HCT116 (cell line): ENCODE measurements at regions not wholly inside any gene's neighbourhood (a gene's known extent, or its start where the extent isn't known, plus 50 kb on each side); places are given as distances from the start of the nearest gene placed in this dataset.

ENCODE experiments used
- ATAC-seq: fragments of 200-7000 bp; cut with Tn5 transposase; 2 replicates; pipeline ENCODE4 v1.9.1; 2020; ENCODE audit warnings: mild to moderate bottlenecking, moderate library complexity
- BruUV-seq: library from RNA; stranded (reverse); fragments of 400-500 nt; replicated peaks from 2 replicates; lab custom pipeline; 2021; lab: Mats Ljungman, UMichigan
- CTCF ChIA-PET: fragments of 300-600 bp; sonication (Branson Sonifier 250); formaldehyde crosslinking; loops from one replicate; lab custom pipeline; 2021; ENCODE audit warnings: antibody characterized with exemption; lab: Charles Lee
- POLR2A ChIA-PET: fragments of 300-600, 350-600 bp; sonication (Branson Sonifier 250); formaldehyde crosslinking; loops from one replicate; lab custom pipeline; 2021; ENCODE audit warnings: antibody characterized with exemption; lab: Charles Lee
- RAD21 ChIA-PET, 2 experiments: fragments of 300-600 bp; sonication (Branson Sonifier 250); formaldehyde crosslinking; loops; one replicate each; lab custom pipeline; 2023; ENCODE audit warnings: low total read pairs in 2 of 2; ENCODE audit not compliant: uncharacterized antibody in 2 of 2, unreplicated experiment in 2 of 2, low non-redundant PET in 1 of 2; lab: Charles Lee
- DNase-seq: peaks from one replicate; pipeline ENCODE4 v3.0.0-alpha.2; 2010; ENCODE audit warnings: low read depth, low spot score
- H2AFZ ChIP-seq: fragments of 200-600 bp; shearing (Covaris generic), sonication (generic); 2 replicates; pipeline ENCODE4 v1.6.1; 2017; ENCODE audit warnings: low read depth, mixed run types, mixed read lengths, antibody characterized with exemption, low read length; ENCODE audit not compliant: poor library complexity, severe bottlenecking
- H3K27ac ChIP-seq: 2 replicates; pipeline ENCODE4 v1.5.1; 2012; ENCODE audit warnings: low read depth, low read length
- H3K27me3 ChIP-seq: fragments of 200-600 bp; sonication (generic); 2 replicates; pipeline ENCODE4 v1.6.1; 2016; ENCODE audit warnings: mixed run types, low read length, mixed read lengths; ENCODE audit not compliant: insufficient read depth
- H3K36me3 ChIP-seq, 2 experiments: fragments of 200-500 bp in 1 of 2; fragments of 200-600 bp in 1 of 2; sonication (Bioruptor generic) in 1 of 2; sonication (generic) in 1 of 2; 2 replicates each; pipeline versions ENCODE4 v1.5.1 to v1.6.1; 2014 to 2016; ENCODE audit warnings: low read length in 2 of 2, inconsistent platforms in 1 of 2, mixed read lengths in 1 of 2, mixed run types in 1 of 2; ENCODE audit not compliant: insufficient read depth in 2 of 2, control insufficient read depth in 1 of 2
- H3K4me1 ChIP-seq, 2 experiments: fragments of 200-600 bp in 1 of 2; sonication (generic) in 1 of 2; 2 replicates each; pipeline versions ENCODE4 v1.5.1 to v1.6.1; 2012 to 2017; ENCODE audit warnings: low read length in 2 of 2, inconsistent platforms in 1 of 2, mild to moderate bottlenecking in 1 of 2, mixed read lengths in 1 of 2, mixed run types in 1 of 2, moderate library complexity in 1 of 2; ENCODE audit not compliant: insufficient read depth in 2 of 2, control insufficient read depth in 1 of 2
- H3K4me2 ChIP-seq: fragments of 200-600 bp; sonication (generic); 2 replicates; pipeline ENCODE4 v1.6.1; 2017; ENCODE audit warnings: mixed run types, low read length, mixed read lengths
- H3K4me3 ChIP-seq, 2 experiments: fragments of 200-600 bp in 1 of 2; sonication (generic) in 1 of 2; replicated peaks in 1 of 2; 2 replicates each; pipeline ENCODE4 v1.5.1; 2011 to 2016; ENCODE audit warnings: low read length in 2 of 2, control low read depth in 1 of 2, low read depth in 1 of 2, mild to moderate bottlenecking in 1 of 2, mixed read lengths in 1 of 2, mixed run types in 1 of 2
- H3K79me2 ChIP-seq: fragments of 200-600 bp; sonication (generic); 2 replicates; pipeline ENCODE4 v1.6.1; 2017; ENCODE audit warnings: mild to moderate bottlenecking, mixed run types, low read length, moderate library complexity, mixed read lengths; ENCODE audit not compliant: insufficient read depth
- H3K9ac ChIP-seq: fragments of 200-600 bp; sonication (generic); 2 replicates; pipeline ENCODE4 v1.6.1; 2016; ENCODE audit warnings: low read length, mixed read lengths
- H3K9me2 ChIP-seq: fragments of 200-600 bp; sonication (generic), shearing (Covaris generic); 2 replicates; pipeline ENCODE4 v1.6.1; 2017; ENCODE audit warnings: mixed run types, mild to moderate bottlenecking, moderate library complexity; ENCODE audit not compliant: insufficient read depth
- H3K9me3 ChIP-seq, 2 experiments: fragments of 200-500 bp in 1 of 2; fragments of 200-600 bp in 1 of 2; sonication (Bioruptor generic) in 1 of 2; sonication (generic) in 1 of 2; 2 replicates each; pipeline ENCODE4 v1.6.1; 2014 to 2017; ENCODE audit warnings: low read length in 2 of 2, mixed read lengths in 2 of 2, inconsistent platforms in 1 of 2, low read depth in 1 of 2, mild to moderate bottlenecking in 1 of 2, mixed run types in 1 of 2, moderate library complexity in 1 of 2; ENCODE audit not compliant: control insufficient read depth in 1 of 2, insufficient read depth in 1 of 2
- H4K20me1 ChIP-seq: fragments of 200-600 bp; sonication (generic), shearing (Covaris generic); 2 replicates; pipeline ENCODE4 v1.6.1; 2017; ENCODE audit warnings: mixed run types, mild to moderate bottlenecking, moderate library complexity; ENCODE audit not compliant: insufficient read depth
- CEBPB ChIP-seq: IDR thresholded peaks from 2 replicates; pipeline ENCODE4 v1.6.1; 2012; ENCODE audit warnings: low read depth
- EGR1 ChIP-seq: IDR thresholded peaks from 2 replicates; pipeline ENCODE4 v1.6.1; 2012; ENCODE audit warnings: low read depth
- ELF1 ChIP-seq: IDR thresholded peaks from 2 replicates; pipeline ENCODE4 v1.6.1; 2012; ENCODE audit warnings: low read depth, borderline replicate concordance
- EZH2 ChIP-seq: fragments of 200-600 bp; sonication (generic); IDR thresholded peaks from 2 replicates; pipeline ENCODE4 v1.6.1; 2017; ENCODE audit warnings: antibody characterized with exemption, mixed run types
- EZH2phosphoT487 ChIP-seq: fragments of 200-600 bp; IDR thresholded peaks from 2 replicates; pipeline ENCODE4 v1.6.1; 2018; ENCODE audit warnings: antibody characterized with exemption, borderline replicate concordance
- FOSL1 ChIP-seq: IDR thresholded peaks from 2 replicates; pipeline ENCODE4 v1.6.1; 2012; ENCODE audit warnings: low read depth
- RAD21 ChIP-seq: IDR thresholded peaks from 2 replicates; pipeline ENCODE4 v1.6.1; 2012; ENCODE audit warnings: low read depth, mild to moderate bottlenecking
- SIN3A ChIP-seq: IDR thresholded peaks from 2 replicates; pipeline ENCODE4 v1.6.1; 2012; ENCODE audit warnings: low read depth
- SP1 ChIP-seq: IDR thresholded peaks from 2 replicates; pipeline ENCODE4 v1.6.1; 2012; ENCODE audit warnings: low read depth
- SRF ChIP-seq: IDR thresholded peaks from 2 replicates; pipeline ENCODE4 v1.6.1; 2012; ENCODE audit warnings: low read depth
- TCF7L2 ChIP-seq: IDR thresholded peaks from 2 replicates; pipeline ENCODE4 v1.7.0; 2011; ENCODE audit warnings: borderline replicate concordance, inconsistent platforms; ENCODE audit not compliant: insufficient read depth, insufficient read length; ENCODE audit errors: extremely low read depth
- YY1 ChIP-seq: IDR thresholded peaks from 2 replicates; pipeline ENCODE4 v1.6.1; 2011; ENCODE audit warnings: low read length, low read depth, moderate library complexity, mild to moderate bottlenecking; ENCODE audit not compliant: insufficient replicate concordance; ENCODE audit errors: extremely low read depth
- ZBTB33 ChIP-seq: IDR thresholded peaks from 2 replicates; pipeline ENCODE4 v1.6.1; 2011; ENCODE audit warnings: mild to moderate bottlenecking, low read length, moderate library complexity; ENCODE audit not compliant: insufficient replicate concordance; ENCODE audit errors: extremely low read depth
- ZFX ChIP-seq: fragments of 450-650 bp; IDR thresholded peaks from 2 replicates; pipeline ENCODE4 v1.6.1; 2017
- ZNF274 ChIP-seq: fragments of 200-500 bp; sonication (Bioruptor generic); IDR thresholded peaks from 2 replicates; pipeline ENCODE4 v1.6.1; 2014; ENCODE audit warnings: mild to moderate bottlenecking, low read depth, low read length, inconsistent platforms
- intact Hi-C: fragments of 100-400 bp; cut with micrococcal nuclease; formaldehyde crosslinking; loops from 2 replicates; pipeline ENCODE4 v1.10.0; 2022

GRCh38 chr2:209358992-209359391 lies 64.9 kb upstream of the MAP2 start (continued):
- no peak for TF ChIP-seq FOSL1
- TF ChIP-seq ZFX = no peak
- no peak for TF ChIP-seq TCF7L2
- no peak for TF ChIP-seq ELF1
- TF ChIP-seq CEBPB = no peak
- TF ChIP-seq, all 23 proteins: peak for 0

- Histone ChIP-seq H3K4me3 (no peak overlapping the region), H3K79me2 (no peaks in the 10 kb centered on the region), H4K20me1 (no peaks in the 10 kb centered on the region), H3K36me3 (no peaks in the 10 kb centered on the region), H3K9ac (no peak overlapping the region), H3K4me2 (no peak overlapping the region), H3K27ac (no peak overlapping the region), H2AFZ (peak overlapping the region; percentile 88), H3K4me1 (peaks cover 8 to 22% of the 10 kb centered on the region in 2 experiments), H3K9me2 (no peaks in the 10 kb centered on the region), H3K27me3 (no peaks in the 10 kb centered on the region), H3K9me3 (no peaks in the 10 kb centered on the region)
- intact Hi-C loops = no loop called here
- ChIA-PET RAD21 (no interaction called here), POLR2A (no interaction called here), CTCF (interaction anchor here (2.0 kb wide), 1 partner anchor 33 kb away, joined by 9 read pairs; no protein-coding TSS in a partner anchor)
- TF ChIP-seq SRF (no peak), FOSL1 (no peak), ZBTB33 (no peak), ZNF274 (no peak), SIN3A (no peak), EGR1 (no peak), EZH2phosphoT487 (no peak), ELF1 (no peak), YY1 (no peak), SP1 (no peak), EZH2 (no peak), RAD21 (no peak)
- no TSS peak for BruUV-seq
- no peak for ATAC-seq
- no peak for DNase-seq
Measured at GRCh38 chr2:209367075-209367747, 56.6 kb upstream of the MAP2 start.
